Gastroesophageal sphincter (tissue), 4 donors: ENCODE measurements at regions not wholly inside any gene's neighbourhood (a gene's known extent, or its start where the extent isn't known, plus 50 kb on each side); places are given as distances from the start of the nearest gene placed in this dataset.

Experiments used
- ATAC-seq: fragments of 150-250 bp; one replicate; pipeline ENCODE4 v1.9.1; 2016; ENCODE audit warnings: mild to moderate bottlenecking, moderate library complexity
- H3K27ac ChIP-seq, 4 donors: fragments of 200-600 bp; sonication (generic) in 3 of 4; 1 replicate in 3 of 4; 2 replicates in 1 of 4; pipeline ENCODE4 v1.5.1; 2016 to 2019
- H3K27me3 ChIP-seq: fragments of 200-600 bp; sonication (generic); one replicate; pipeline ENCODE4 v1.5.1; 2019
- H3K36me3 ChIP-seq, 2 donors: fragments of 200-600 bp; sonication (generic); one replicate each; pipeline ENCODE4 v1.5.1; 2019; ENCODE audit warnings: control low read depth in 1 of 2
- H3K4me1 ChIP-seq, 3 donors: fragments of 200-600 bp; sonication (generic); 1 replicate in 2 of 3; 2 replicates in 1 of 3; pipeline ENCODE4 v1.5.1; 2016 to 2019; ENCODE audit warnings: control low read depth in 2 of 3
- H3K4me3 ChIP-seq, 2 donors: fragments of 200-600 bp; sonication (generic); one replicate each; pipeline ENCODE4 v1.5.1; 2019; ENCODE audit warnings: mild to moderate bottlenecking in 1 of 2, moderate library complexity in 1 of 2
- H3K9me3 ChIP-seq, 3 donors: fragments of 200-600 bp; sonication (generic); one replicate each; pipeline ENCODE4 v1.5.1; 2017 to 2019; ENCODE audit warnings: control low read depth in 2 of 3
- EP300 ChIP-seq: sonication (generic); formaldehyde crosslinking; IDR thresholded peaks from one replicate; pipeline ENCODE4 v1.6.1; 2017; ENCODE audit warnings: antibody characterized with exemption, mild to moderate bottlenecking
- POLR2A ChIP-seq, 2 donors: fragments of 450-650 bp; IDR thresholded peaks; one replicate each; pipeline ENCODE4 v1.6.1; 2017; ENCODE audit warnings: antibody characterized with exemption in 2 of 2, mild to moderate bottlenecking in 2 of 2, moderate library complexity in 1 of 2
- POLR2AphosphoS5 ChIP-seq: sonication (generic); formaldehyde crosslinking; IDR thresholded peaks from one replicate; pipeline ENCODE4 v1.6.1; 2017; ENCODE audit warnings: antibody characterized with exemption
- WGBS, 2 donors: methylation state at CpG; one replicate each; pipeline ENCODE4 v1.1.5; 2018; ENCODE audit warnings: low coverage in 1 of 2; 5-methylcytosine and 5-hydroxymethylcytosine counted together
- TF ChIP-seq, protein P1 (sequence below), 4 experiments: fragments of 200-600 bp in 2 of 4; fragments of 450-650 bp in 2 of 4; sonication (generic) in 1 of 4; IDR thresholded peaks; one replicate each; pipeline ENCODE4 v1.5.1; 2017 to 2019; ENCODE audit warnings: antibody characterized with exemption in 4 of 4, mild to moderate bottlenecking in 2 of 4, moderate library complexity in 2 of 4

DNA sequence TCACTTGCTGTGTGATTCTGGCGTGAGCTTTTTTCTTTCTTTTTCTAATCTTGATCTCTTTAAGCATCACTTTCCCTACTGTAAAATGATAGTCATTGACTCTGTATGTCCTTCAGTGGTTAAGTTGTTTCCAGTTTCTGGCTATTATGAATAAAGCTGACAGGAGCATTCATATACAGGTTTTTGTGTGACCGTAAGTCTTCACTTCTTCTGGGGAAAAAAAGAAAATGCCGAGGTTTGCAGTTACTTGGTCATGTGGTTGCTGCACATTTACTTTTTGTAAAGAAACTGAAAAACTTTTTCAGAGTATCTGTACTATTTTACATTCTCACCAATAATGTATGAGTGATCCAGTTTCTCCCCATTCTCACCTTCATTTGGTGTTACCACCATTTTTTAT, 247.4 kb upstream of the RBMS3 start:
- TF ChIP-seq, protein P1, sequence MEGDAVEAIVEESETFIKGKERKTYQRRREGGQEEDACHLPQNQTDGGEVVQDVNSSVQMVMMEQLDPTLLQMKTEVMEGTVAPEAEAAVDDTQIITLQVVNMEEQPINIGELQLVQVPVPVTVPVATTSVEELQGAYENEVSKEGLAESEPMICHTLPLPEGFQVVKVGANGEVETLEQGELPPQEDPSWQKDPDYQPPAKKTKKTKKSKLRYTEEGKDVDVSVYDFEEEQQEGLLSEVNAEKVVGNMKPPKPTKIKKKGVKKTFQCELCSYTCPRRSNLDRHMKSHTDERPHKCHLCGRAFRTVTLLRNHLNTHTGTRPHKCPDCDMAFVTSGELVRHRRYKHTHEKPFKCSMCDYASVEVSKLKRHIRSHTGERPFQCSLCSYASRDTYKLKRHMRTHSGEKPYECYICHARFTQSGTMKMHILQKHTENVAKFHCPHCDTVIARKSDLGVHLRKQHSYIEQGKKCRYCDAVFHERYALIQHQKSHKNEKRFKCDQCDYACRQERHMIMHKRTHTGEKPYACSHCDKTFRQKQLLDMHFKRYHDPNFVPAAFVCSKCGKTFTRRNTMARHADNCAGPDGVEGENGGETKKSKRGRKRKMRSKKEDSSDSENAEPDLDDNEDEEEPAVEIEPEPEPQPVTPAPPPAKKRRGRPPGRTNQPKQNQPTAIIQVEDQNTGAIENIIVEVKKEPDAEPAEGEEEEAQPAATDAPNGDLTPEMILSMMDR (IDR thresholded peaks at IDR 0.05) = no peak
- TF ChIP-seq POLR2A (IDR thresholded peaks at IDR 0.05) = no peak
- TF ChIP-seq POLR2AphosphoS5 = no peak
- no peak for TF ChIP-seq EP300
- Histone ChIP-seq H3K4me3 (no peak overlapping the region), H3K27me3 (no peaks in the 10 kb centered on the region), H3K4me1 (no peaks in the 10 kb centered on the region), H3K27ac (no peak overlapping the region), H3K9me3 (no peaks in the 10 kb centered on the region), H3K36me3 (no peaks in the 10 kb centered on the region)
- 84 to 97% methylated on average over 3 of the region's 3 CpGs for WGBS, 2 donors
- ATAC-seq = no peak

DNA sequence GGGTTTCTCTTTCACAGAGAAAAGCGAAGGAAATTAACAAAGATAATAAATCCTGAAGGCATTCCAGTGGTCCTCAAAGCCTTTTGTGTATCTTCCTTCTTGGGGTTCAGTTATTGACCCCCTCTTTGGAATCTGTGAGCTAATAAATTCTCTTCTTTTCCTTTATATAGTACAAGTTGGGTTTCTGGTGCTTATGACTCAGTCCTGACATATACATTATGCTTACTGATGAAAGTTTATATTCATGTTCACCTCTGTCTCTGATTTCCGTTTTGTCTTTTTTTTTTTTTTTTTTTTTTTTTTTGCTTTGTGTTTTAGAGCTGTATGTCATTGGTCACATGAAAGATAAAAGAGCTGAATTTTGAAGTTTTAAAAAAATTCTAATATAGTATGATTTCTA, 230.7 kb upstream of the RBMS3 start:
- no peak overlapping the region for H3K27ac ChIP-seq
- ATAC-seq = no peak
- TF ChIP-seq POLR2AphosphoS5 (no peak), POLR2A (IDR thresholded peaks at IDR 0.05) (no peak), EP300 (no peak)
- TF ChIP-seq, protein P1 (IDR thresholded peaks at IDR 0.05) = no peak
- WGBS, 2 donors = 57 to 86% methylated on average over 2 of the region's 2 CpGs
- H3K36me3 ChIP-seq = no peaks in the 10 kb centered on the region
- H3K27me3 ChIP-seq = no peaks in the 10 kb centered on the region
- H3K9me3 ChIP-seq = peaks cover 0 to 11% (median 0%) of the 10 kb centered on the region in 3 donors
- no peak overlapping the region for H3K4me3 ChIP-seq
- no peaks in the 10 kb centered on the region for H3K4me1 ChIP-seq

DNA sequence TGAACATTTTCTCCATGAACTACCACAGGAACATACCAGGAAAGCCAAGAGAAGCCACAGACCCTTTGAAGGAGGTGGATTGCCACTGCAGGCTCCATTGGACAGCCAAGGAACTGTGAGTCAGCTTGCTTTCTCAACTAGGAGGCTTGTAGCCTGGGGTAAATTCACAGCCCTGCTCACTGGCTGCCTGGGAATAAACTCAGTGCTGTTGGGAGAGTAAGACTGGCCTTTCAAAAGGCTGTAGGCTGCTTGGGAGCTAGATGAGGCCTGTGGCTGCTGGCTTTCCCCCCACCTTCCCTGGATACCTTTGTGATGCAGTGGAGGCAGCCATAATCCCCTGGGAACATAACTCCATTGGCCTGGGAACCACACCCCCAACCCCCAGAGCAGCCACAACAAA, 223.5 kb upstream of the RBMS3 start:
- no peak for ATAC-seq

DNA sequence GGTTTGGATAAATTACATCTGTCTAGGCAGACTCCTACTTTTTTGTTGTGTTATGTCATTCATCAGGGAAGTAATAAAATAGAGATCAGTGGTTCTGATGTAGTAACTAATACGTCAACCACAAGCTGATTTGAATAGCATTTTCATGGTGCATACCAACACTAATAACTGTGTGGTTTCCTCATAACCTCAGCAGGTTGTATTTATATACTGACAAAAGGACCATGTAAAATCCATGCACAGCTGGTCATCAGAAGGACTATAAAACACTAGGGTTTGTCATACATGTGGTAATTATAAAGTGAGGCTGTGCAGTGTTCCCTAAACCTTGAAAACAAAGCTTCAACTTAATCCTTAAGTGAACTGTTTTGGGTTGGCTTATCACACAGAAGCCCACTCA, 216.8 kb upstream of the RBMS3 start:
- no peak for ATAC-seq
- H3K27ac ChIP-seq = peak overlapping the region in 2 of 4 donors; percentile 63 to 65
- TF ChIP-seq EP300 (no peak), POLR2A (IDR thresholded peaks at IDR 0.05) (no peak)
- TF ChIP-seq, protein P1 (IDR thresholded peaks at IDR 0.05) = no peak

More for the DNA sequence above, 223.5 kb upstream of the RBMS3 start:
- Histone ChIP-seq H3K4me3 (no peak overlapping the region), H3K27me3 (no peaks in the 10 kb centered on the region), H3K27ac (no peak overlapping the region), H3K9me3 (peaks cover 0 to 40% (median 0%) of the 10 kb centered on the region in 3 donors), H3K36me3 (no peaks in the 10 kb centered on the region), H3K4me1 (no peaks in the 10 kb centered on the region)
- TF ChIP-seq EP300 = no peak
- TF ChIP-seq POLR2AphosphoS5 = no peak
- no peak for TF ChIP-seq POLR2A (IDR thresholded peaks at IDR 0.05)
- TF ChIP-seq, protein P1 (IDR thresholded peaks at IDR 0.05) = no peak

DNA sequence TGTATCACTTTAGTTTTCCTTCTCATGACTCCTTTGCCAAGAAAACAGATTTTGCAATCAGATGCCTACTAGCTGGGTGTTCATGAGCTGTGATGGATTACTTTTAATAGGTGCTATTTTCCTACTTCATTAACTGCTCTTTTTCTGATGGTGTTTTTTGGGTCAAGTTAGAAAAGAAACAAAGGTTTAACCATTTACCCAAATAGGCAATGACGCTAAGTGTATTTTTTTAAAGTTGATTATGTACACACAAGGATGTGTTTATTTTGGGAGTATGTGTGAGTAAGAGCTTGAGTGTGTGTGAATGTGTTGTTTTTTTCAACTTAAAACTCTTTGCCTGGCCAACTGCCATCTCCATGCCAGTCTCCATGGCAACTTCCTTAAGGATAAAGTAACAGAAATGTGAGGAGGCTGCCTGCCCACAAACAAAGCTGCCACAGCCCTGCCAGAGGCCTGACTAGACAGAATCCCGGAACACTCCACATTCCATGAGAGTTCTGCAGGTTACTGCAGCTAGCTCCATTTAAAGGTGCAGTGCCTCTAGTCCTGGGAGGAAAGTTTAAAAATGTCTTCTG, 215.6 kb upstream of the RBMS3 start:
- WGBS, 2 donors = 14 to 31% methylated on average over 1 to 2 of the region's 2 CpGs
- peak; percentile 93 for ATAC-seq
- Histone ChIP-seq H3K36me3 (no peaks in the 10 kb centered on the region), H3K27ac (peak overlapping the region in 3 of 4 donors; percentile 13 to 65 (median 63)), H3K9me3 (peaks cover 0 to under 1% (median 0%) of the 10 kb centered on the region in 3 donors), H3K4me1 (peaks cover 3 to 24% (median 4%) of the 10 kb centered on the region in 3 donors), H3K27me3 (no peaks in the 10 kb centered on the region), H3K4me3 (no peak overlapping the region)
- peak; percentile 87 for TF ChIP-seq POLR2AphosphoS5
- TF ChIP-seq, protein P1 (IDR thresholded peaks at IDR 0.05) = no peak
- no peak for TF ChIP-seq EP300
- TF ChIP-seq POLR2A (IDR thresholded peaks at IDR 0.05) = no peak

More for the DNA sequence above, 216.8 kb upstream of the RBMS3 start:
- no peak overlapping the region for H3K4me3 ChIP-seq
- no peaks in the 10 kb centered on the region for H3K36me3 ChIP-seq
- 60 to 64% methylated on average over 1 of the region's 1 CpG for WGBS, 2 donors
- H3K4me1 ChIP-seq = peaks cover 3 to 24% (median 4%) of the 10 kb centered on the region in 3 donors
- H3K27me3 ChIP-seq = no peaks in the 10 kb centered on the region
- H3K9me3 ChIP-seq = peaks cover 0 to 7% (median 0%) of the 10 kb centered on the region in 3 donors
